ENCODE measurements at regions not wholly inside any gene's neighbourhood (a gene's known extent, or its start where the extent isn't known, plus 50 kb on each side); places are given as distances from the start of the nearest gene placed in this dataset.

GRCh38 chr2:78290581-78291214, 734.8 kb upstream of the REG3G start:
- Histone ChIP-seq H3K9me3 (ENCODE audit: control insufficient read depth, insufficient read depth, low read depth, low read length) (no peaks in the 10 kb centered on the region), H3K4me2 (ENCODE audit: extremely low read depth, insufficient read depth, low read length) (no peak overlapping the region), H3K27ac (ENCODE audit: insufficient read depth, low read length) (no peak overlapping the region), H3K79me2 (ENCODE audit: control insufficient read depth, insufficient read depth, low read length) (no peaks in the 10 kb centered on the region), H2AFZ (ENCODE audit: low read length) (no peak overlapping the region), H3K36me3 (ENCODE audit: control insufficient read depth, insufficient read depth, low read length) (no peaks in the 10 kb centered on the region), H3K27me3 (ENCODE audit: control insufficient read depth, insufficient read depth, low read length) (no peaks in the 10 kb centered on the region), H3K9ac (ENCODE audit: insufficient read depth, low read length) (no peak overlapping the region), H3K4me1 (ENCODE audit: control insufficient read depth, extremely low read depth, insufficient read depth, low read length) (no peaks in the 10 kb centered on the region), H4K20me1 (ENCODE audit: control insufficient read depth, extremely low read depth, insufficient read depth, low read length) (no peaks in the 10 kb centered on the region), H3K4me3 (replicated peaks in 1 of 4; ENCODE audit: control extremely low read depth in 1 of 4, insufficient read depth in 1 of 4, low read depth in 3 of 4, low read length in 4 of 4) (no peak overlapping the region)
- TF ChIP-seq EZH2 (IDR thresholded peaks at IDR 0.05; ENCODE audit: low read length, missing control alignments) = no peak
- TF ChIP-seq CTCF (conservative IDR thresholded peaks at IDR 0.05 in 1 of 2, IDR thresholded peaks at IDR 0.05 in 1 of 2; ENCODE audit: low read depth in 1 of 2, low read length in 2 of 2) = no peak
- no peak for DNase-seq (ENCODE audit: low read depth in 2 of 2)

GRCh38 chr2:78293768-78294167, 731.7 kb upstream of the REG3G start:
- Histone ChIP-seq H3K79me2 (ENCODE audit: control insufficient read depth, insufficient read depth, low read length) (no peaks in the 10 kb centered on the region), H3K27ac (ENCODE audit: insufficient read depth, low read length) (no peak overlapping the region), H3K9ac (ENCODE audit: insufficient read depth, low read length) (no peak overlapping the region), H3K36me3 (ENCODE audit: control insufficient read depth, insufficient read depth, low read length) (no peaks in the 10 kb centered on the region), H3K9me3 (ENCODE audit: control insufficient read depth, insufficient read depth, low read depth, low read length) (no peaks in the 10 kb centered on the region), H3K4me3 (replicated peaks in 1 of 4; ENCODE audit: control extremely low read depth in 1 of 4, insufficient read depth in 1 of 4, low read depth in 3 of 4, low read length in 4 of 4) (no peak overlapping the region), H3K4me2 (ENCODE audit: extremely low read depth, insufficient read depth, low read length) (no peak overlapping the region), H2AFZ (ENCODE audit: low read length) (no peak overlapping the region), H3K4me1 (ENCODE audit: control insufficient read depth, extremely low read depth, insufficient read depth, low read length) (no peaks in the 10 kb centered on the region), H4K20me1 (ENCODE audit: control insufficient read depth, extremely low read depth, insufficient read depth, low read length) (no peaks in the 10 kb centered on the region), H3K27me3 (ENCODE audit: control insufficient read depth, insufficient read depth, low read length) (no peaks in the 10 kb centered on the region)
- no peak for TF ChIP-seq CTCF (conservative IDR thresholded peaks at IDR 0.05 in 1 of 2, IDR thresholded peaks at IDR 0.05 in 1 of 2; ENCODE audit: low read depth in 1 of 2, low read length in 2 of 2)
- TF ChIP-seq EZH2 (IDR thresholded peaks at IDR 0.05; ENCODE audit: low read length, missing control alignments) = no peak
- DNase-seq (ENCODE audit: low read depth in 2 of 2) = no peak

GRCh38 chr2:78301166-78301789, 724.2 kb upstream of the REG3G start:
- DNase-seq (ENCODE audit: low read depth in 2 of 2) = no peak
- TF ChIP-seq EZH2 (IDR thresholded peaks at IDR 0.05; ENCODE audit: low read length, missing control alignments) = no peak
- no peak for TF ChIP-seq CTCF (conservative IDR thresholded peaks at IDR 0.05 in 1 of 2, IDR thresholded peaks at IDR 0.05 in 1 of 2; ENCODE audit: low read depth in 1 of 2, low read length in 2 of 2)
- Histone ChIP-seq H3K4me1 (ENCODE audit: control insufficient read depth, extremely low read depth, insufficient read depth, low read length) (no peaks in the 10 kb centered on the region), H3K4me2 (ENCODE audit: extremely low read depth, insufficient read depth, low read length) (no peak overlapping the region), H3K9me3 (ENCODE audit: control insufficient read depth, insufficient read depth, low read depth, low read length) (no peaks in the 10 kb centered on the region), H3K9ac (ENCODE audit: insufficient read depth, low read length) (no peak overlapping the region), H3K79me2 (ENCODE audit: control insufficient read depth, insufficient read depth, low read length) (no peaks in the 10 kb centered on the region), H3K27me3 (ENCODE audit: control insufficient read depth, insufficient read depth, low read length) (no peaks in the 10 kb centered on the region), H3K27ac (ENCODE audit: insufficient read depth, low read length) (no peak overlapping the region), H3K36me3 (ENCODE audit: control insufficient read depth, insufficient read depth, low read length) (no peaks in the 10 kb centered on the region), H2AFZ (ENCODE audit: low read length) (no peak overlapping the region), H4K20me1 (ENCODE audit: control insufficient read depth, extremely low read depth, insufficient read depth, low read length) (no peaks in the 10 kb centered on the region), H3K4me3 (replicated peaks in 1 of 4; ENCODE audit: control extremely low read depth in 1 of 4, insufficient read depth in 1 of 4, low read depth in 3 of 4, low read length in 4 of 4) (no peak overlapping the region)
